HL-60/S4 treated with retinoic acid at 250 ng/mL for 4 days and 3 days (cell line): ENCODE measurements at regions not wholly inside any gene's neighbourhood (a gene's known extent, or its start where the extent isn't known, plus 50 kb on each side); places are given as distances from the start of the nearest gene placed in this dataset.

Experiments used
- in situ Hi-C: fragments of 300-500 bp; cut with MboI; formaldehyde crosslinking; loops from 2 replicates; pipeline ENCODE4 v1.7.0; 2022; ENCODE audit warnings: low sequenced_read_pairs

DNA sequence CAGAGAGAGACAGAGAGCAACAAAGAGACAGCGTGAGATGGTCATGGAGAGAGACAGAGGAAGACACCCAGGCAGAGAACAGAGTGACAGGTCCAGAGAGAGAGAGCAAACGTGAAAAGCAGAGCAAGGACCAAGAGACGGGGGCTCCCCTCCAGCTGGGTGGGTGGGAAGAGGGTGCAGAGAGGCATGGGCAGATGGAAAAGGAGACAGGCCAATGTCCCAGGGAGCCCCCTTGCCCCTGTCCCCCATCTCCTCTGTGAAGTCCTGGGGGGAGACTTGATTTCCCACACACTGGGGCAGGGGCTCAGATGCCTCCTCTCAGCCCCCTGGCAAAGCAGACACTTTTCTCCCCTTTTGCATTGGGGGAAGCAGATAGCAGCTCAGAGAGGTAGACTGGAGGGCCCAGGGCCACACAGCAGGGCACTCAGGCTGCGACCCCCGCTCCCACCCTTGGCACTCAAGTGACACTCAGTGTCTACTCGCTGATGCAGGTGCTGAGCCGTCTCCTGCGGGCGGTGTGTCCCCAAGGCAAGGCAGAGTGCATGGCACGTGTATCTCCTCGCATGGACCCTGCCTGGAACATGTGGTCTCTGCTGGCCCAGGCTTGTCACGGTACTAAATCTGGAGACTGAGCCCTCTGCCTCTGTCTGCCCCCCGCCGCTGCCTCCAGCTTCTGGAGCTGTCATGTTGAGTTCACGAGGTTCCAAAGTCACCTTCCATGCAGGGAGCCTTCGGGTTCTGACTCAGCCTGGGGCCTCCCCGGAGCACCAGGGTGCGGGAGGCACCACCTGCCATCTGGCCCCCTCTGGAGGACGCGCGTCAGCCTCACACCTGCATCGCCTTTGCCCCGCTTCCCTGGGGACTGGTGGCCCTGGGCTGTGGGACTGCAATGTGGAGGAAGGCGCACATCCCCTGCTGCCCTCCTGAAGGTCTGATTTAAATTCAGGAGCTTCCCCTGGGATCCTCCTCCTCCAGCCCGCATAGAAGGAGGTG lies 215.9 kb upstream of the GSE1 start:
- in situ Hi-C loops = no loop called here

DNA sequence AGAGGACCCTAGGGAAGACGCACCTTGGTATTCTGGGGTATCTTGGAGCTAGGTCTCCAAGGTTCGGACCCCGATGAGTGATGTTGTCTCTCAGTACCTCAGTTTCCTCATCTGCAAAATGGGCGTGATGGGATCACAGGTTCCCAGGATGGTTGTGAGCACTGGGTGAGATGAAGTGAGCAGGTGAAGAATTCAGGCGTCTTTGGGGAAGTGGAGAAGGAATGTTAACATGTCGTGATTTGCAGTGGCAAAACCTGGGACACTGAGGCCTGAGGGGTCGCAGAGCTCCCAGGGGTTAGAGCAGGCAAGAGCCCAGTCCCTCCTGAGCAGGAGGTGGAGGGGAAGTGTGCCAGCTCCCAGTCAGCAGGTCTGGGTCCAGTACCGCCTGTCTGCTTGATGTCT lies 215.1 kb upstream of the GSE1 start:
- in situ Hi-C loops = no loop called here

DNA sequence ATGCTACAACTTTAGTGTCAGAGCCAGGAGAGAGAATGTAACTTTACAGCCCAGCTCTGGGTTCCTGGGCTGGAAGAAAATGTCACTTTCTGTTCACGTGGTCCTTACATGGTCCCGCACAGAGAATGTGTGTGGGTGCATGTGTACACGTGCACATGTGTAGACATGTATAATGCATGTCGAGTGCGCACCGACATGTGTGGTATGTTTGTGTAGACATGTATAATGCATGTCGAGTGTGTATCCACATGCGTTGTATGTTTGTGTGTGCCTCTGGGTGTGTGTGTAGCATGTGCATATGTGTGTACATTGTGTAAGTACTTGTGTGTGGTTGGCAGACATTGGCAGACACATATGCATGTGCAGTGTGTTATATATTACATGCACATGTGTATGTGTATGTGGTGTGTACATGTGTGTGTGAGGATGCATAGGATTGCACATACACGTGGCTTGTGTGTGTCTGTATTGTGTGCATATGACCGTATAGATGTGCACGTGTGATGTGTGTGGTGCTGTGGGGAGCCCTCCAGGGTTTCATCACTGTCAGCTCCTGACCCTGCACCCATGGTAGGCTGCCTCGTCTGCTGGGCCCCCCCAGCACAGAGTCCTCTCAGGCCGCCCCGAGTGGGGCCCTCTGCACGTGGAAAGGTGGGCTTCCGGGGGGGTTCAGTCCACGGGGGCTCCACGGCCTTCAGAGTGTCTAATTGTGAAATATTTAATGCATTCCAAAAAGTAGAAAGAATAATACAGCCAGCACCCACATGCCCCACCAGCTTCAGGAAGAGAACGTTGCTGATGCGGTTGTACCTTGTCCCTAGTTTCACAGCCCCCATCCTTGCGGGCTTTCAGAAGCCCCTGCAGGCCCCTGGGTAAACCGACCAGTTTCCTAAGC lies 214.2 kb upstream of the GSE1 start:
- in situ Hi-C loops = no loop called here

DNA sequence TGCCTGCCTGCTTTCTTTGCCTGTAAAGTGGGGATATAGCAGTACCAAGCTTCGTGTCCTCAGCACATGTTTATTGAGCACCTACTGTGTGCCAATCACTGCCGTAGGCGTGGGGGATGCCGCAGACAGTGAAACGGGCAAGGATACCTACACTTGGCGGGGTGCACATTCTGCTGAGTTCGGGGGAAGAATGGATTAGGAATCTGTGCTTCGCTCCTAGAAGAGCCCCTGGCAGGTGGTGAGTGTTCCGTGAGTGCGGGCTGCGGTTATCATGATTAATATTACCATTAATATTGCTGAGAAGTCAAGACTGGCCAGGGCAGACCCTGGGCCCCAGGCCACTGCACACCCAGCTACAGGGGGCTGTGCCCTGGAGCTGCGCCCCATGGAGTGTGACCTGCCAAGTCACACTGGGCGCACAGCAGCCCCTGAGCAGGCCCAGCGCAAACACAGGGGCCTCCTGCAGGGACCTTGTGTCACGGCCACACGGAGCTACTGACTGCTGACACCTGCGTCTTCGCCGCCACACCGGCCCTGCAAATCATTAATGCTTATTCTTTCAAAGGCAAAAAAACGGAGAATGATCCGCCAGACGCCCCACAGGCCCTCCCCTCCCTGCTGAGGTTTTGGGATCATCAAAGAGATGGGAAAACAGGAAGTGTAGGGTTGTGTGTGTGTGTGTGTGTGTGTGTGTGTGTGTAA lies 213.4 kb upstream of the GSE1 start:
- in situ Hi-C loops = no loop called here

DNA sequence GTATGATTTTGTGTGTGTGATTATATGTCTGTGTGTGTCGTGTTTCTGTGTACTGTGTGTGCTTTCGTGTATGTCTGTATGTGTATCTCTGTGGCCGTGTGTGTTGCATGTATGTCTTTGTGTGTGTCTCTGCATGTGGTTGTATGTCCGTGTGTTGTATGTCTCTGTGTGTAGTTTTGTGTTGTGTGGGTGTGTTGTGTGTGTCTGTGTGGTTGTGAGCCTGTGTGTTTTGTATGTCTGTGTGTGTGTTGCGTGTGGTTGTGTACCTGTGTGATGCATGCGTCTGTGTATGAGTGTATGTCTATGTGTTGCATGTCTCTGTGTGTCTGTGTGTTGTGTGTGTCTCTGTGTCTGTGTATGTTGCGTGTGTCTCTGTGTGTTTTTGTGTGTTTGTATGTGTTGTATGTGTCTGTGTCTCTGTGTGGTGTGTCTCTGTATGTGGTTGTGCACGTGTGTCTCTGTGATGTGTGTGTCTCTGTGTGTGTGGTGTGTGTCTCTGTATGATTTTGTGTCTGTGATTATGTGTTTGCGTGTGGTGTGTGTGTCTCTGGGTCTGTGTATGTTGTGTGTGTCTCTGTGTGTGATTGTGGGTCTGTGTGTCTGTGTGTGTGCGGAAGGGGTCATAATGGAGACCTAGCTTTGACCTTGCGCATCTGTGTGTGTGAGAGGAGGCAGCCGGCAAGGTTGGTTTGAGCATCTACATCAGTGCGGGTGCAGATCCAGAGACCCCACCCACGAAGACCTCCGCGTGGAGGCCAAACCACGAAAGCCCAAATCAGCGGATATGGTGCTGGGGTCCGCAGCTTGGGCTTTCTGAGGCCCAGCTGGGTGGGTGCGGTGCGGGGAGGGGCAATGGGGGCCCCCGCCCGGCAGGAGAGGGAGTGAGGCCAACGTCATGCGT lies 212.6 kb upstream of the GSE1 start:
- in situ Hi-C loops = no loop called here

DNA sequence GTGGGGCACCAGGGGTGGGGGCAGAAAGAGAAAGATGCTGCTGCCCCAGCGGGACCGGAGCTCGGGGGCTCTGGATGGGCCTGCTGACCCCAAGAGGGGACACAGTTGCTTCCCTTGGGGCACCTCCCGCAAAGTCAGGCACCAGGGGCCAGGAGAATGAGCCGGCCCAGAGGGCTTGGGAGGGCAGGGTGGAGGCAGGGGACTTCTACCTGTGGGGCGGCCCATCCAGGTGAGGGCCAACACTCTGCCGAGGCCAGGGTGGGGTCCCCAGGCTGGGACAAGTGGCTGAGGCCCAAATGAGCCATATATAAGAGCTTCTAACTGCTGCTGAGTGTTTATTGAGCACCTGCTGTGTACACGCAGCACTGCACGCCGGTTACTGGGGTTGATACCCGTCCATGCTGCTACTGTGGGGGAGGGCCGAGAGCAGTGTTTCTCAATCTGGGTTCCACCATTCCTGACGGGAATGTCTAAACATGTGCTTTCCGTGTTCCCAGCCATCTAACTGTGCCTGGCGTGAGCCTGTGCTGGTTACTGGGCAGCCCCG lies 211.7 kb upstream of the GSE1 start:
- in situ Hi-C loops = no loop called here

DNA sequence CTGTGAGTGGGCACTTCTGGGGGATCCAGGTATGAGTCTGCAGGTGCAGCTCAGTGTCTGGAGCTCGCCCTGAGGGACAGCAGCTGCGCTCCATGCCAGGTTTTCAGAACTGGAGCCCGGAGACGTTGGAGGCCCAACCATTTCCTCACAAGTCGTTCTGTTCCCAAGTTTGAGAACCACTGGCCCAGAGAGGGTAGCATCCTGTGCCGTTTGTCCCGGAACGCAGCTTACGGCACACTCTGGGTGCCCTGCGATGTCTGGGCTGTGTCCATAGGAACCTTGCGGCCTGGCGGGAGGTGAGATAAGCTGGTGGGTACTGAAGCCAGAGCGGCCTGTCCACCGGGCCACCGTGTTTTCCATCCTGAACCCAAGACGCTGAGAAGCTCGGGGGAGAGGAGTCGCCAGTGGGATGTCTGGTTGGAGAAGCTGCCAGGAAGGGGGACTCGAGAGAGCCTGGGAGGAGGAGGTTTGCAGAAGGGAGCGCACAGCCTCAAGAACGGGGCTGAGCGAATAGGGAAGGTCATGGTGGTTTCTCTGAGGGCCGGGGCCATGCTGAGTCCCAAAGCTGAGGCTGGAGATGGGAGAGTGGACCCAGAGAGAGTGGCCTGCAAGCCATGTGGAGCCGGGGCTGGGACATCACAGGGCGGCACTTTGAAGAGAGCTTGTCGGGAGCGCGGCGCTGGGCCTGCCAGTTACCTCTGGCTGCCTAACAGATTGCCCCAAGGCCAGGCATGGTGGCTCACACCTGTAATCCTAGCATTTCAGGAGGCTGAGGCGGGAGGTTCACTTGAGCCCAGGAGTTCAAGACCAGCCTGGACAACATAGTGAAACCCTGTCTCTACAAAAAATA lies 211.0 kb upstream of the GSE1 start:
- in situ Hi-C loops = no loop called here

DNA sequence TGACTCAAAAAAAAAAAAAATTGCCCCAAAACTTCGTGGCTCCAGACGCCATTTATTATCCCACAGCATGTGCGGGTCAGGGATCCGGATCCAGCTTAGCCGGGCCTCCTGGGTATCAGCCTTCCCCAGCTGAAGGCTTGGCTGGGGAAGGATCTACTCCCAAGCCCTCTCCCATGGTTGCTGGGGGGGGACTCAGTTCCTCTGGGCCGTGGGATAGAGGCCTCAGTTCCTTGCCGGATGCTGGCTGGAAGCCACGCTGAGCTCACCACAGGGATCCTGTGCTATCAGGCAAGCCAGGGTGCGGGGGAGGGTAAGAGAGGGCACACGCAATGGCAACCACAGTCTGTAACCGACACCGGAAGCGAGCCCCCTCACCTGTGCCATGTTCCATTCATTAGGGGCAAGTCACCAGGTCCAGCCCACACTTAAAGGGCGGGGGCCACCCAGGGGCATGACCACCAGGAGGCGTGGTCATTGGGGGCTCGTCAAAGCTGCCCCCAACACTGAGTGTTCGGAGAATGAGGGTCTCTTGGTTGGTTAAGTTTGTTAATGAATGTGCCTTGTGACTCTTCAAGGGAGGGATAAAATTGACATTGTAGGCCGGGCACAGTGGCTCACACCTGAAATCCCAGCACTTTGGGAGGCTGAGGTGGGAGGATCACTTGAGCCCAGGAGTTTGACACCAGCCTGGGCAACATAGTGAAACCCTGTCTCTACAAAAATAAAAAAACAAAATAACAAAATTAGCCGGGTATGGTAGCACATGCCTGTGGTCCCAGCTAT lies 210.0 kb upstream of the GSE1 start:
- in situ Hi-C loops = no loop called here

DNA sequence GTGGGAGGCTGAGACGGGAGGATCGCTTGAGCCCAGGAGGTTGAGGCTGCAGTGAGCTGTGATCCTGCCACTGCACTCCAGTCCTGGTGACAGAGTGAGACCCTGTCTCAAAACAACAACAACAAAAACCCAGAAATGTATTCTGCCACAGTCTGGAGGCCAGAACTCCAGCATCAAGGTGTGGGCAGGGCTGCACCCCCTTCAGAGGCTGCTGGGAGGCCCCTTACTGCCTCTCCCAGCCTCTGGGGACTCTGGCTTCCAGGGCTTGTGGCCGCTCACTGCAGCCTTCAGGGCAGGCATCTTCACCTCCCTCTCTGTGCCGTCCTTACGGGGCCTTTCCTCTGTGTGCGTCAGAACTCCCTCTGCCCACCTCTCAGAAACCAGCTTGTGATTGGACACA lies 209.4 kb upstream of the GSE1 start:
- in situ Hi-C loops = no loop called here

DNA sequence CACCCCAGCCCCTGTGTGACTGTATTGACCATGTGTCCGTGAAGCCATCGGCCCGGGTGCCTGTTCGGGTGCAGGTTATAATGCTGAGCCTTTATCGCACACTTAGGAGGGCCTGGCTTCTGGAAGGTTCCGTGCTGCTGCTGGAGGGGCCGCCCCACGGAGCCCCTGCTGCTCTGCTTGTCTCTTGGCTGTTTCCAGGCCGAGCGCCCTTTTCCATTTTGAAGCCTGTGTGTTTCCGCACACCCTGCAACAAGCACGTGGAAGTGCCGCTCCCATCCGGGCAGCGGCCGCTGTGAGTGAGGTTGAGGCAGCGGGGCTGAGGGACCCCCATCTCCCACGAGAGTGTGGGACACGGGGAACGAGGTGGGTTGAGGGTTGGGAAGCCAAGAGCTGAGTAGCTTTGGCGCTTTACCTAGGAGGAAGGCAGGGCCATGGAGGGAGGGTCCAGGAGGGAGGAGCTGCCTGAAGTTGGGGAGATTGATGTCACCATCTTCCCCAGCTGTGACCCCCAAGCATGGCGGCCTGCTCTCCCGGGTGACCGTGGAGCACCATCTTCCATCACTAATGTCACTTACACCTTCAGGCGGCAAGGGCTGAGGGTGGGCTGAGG lies 200.1 kb upstream of the GSE1 start:
- in situ Hi-C loops = no loop called here

DNA sequence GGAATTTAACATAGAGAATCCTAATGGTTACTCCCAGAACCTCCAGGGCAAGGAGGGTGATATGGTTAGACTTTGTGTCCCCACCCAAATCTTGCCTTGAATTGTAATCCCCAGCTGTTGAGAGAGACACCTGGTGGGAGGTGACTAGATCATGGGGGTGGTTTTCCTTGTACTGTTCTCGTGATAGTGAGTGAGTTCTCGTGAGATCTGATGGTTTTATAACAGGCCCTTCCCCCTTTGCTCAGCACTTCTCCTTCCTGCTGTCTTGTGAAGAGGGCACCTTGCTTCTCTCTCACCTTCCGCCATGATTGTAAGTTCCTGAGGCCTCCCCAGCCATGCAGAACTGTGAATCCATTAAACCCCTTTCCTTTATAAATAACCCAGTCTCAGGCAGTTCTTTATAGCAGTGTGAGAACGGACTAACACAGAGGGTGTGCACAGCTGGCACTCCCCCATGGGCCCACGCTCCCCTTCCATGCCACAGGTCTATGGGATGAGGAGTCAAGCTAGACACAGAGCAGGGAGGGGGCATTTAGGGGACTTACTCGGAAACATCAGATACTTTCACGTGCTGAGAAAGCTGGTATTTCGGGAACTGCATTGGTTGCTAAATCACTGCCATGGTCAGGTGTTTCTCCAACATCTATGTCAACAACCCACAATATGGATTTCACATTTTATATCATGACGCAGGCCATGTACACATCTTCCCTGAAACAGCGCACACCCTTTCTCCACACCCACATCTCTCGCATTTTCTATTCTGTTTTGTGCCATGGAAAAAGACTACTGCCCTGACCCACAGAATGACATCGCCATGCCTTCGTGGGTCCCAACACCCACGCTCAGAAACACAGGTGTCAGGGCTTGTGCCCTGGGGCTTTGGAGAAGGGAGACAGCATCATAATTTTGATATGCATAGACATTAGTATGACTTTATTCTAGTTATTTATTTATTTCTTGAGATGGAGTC lies 199.1 kb upstream of the GSE1 start:
- in situ Hi-C loops = no loop called here

DNA sequence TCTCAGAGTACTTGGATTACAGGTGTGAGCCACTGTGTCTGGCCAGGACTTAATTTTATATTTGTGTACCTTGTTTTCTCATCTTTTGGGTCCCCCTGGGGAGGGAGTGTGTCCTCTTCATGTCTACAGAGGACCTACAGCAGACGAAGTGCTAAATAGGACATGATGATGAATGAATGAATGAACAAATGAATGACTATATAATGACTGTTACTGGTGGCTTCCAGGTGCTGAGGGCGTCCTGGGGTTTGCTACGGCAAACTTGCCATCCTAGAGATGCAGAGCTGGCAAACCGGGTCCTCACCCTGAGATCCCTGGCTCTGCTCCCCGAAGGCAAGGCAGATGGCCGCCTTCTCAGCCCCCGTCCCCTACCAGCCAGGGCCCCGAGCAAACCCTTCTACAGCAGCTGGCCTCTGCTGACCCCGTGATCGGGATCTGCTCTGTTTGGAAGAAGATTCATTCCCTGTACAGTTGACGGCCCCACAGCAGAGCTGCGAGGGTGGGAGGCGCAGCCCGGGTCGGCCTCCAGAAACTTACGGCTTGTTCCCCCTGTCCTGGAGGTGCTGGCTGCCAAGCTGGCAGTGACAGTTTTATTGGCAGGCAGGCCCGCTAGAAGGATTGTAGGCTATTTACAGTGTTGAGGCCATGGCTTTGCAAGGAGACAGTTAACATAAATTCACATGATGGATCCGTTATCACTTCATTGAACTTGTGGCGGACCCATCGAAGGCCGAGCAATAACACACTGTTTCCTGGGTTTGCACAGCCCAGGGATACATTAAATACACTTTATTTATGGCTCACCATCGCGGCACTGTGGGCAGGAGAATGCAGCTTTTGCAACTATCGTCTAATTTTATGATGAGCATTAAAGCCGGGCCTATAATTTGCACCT lies 197.7 kb upstream of the GSE1 start:
- in situ Hi-C loops = no loop called here

DNA sequence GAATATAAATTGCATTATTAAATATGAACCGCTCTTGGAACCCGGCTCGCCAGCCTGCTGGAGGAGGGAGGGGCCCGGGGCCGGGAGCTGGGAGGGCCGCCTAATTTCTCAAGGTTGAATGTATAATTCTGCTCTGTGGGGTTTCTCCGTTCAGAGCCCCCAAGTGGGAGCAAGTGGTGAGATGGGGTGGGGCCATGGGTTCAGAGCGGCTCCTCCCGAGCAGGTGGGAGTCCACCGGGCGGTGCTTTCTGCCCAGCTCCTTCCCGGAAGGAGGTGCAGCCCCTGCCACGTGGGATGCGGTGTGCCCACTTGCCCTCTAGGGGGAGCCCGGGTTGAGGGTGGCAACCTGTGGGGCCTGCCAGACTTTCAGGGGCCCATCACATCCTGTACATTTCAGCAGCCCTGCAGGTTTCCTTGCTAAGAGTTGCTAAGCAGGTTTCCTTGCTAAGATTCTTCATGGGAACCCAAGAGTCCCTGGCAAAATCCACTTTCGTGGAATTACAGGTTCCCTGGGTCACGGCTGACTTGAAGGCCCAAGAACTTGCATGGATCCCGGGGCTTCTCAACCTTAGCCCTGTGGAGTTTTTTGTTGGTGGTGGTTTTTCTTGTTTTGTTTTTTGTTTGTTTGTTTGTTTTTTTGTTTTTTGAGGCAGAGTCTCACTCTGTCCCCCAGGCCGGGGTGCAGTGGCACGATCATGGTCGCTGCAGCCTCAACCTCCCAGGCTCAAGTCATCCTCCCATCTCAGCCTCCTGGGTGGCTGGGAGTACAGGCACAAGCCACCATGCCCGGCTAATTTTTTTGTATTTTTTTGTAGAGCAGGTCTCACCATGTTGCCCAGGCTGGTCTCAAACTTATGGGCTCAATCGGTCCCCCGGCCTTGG lies 196.7 kb upstream of the GSE1 start:
- in situ Hi-C loops = no loop called here

DNA sequence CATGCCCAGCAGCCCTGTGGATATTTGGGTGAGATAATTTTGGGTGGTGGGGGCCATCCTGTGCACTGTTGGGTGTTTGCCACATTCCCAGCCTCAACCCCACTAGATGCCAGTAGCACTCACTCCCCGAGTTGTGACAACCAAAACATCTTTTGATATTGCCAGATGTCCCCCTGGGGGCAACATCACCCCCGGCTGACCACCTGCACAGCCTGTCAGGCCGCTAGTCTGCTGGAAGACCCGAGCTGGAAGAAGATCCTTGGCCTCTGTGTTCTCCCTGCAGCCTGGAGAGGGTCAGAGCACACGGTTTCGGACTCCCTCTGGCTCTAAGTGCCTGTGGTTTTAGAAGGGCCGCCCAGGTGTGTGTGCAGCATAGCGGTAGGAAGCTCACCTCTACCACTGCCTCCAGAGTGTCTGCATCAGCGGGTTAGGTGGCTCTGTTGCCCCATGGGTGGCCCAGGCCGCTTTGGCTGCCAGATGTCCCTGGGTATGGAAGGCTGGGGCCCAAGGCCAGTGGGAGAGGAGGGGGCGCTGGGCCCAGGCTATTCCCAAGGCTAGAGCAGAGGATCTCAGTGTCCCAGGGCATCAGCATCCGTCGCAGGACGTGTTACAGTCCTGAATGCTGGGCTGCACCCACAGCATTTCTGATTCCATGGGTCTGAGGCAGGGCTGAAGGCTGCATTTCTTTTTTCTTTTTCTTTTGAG lies 195.8 kb upstream of the GSE1 start:
- in situ Hi-C loops = no loop called here
